NT2/D1 (cell line): ENCODE measurements at regions not wholly inside any gene's neighbourhood (a gene's known extent, or its start where the extent isn't known, plus 50 kb on each side); places are given as distances from the start of the nearest gene placed in this dataset.

ENCODE experiments used
- YY1 ChIP-seq: IDR thresholded peaks from 2 replicates; pipeline ENCODE4 v1.6.1; 2011; ENCODE audit not compliant: insufficient read length, insufficient read depth
- ZNF274 ChIP-seq: IDR thresholded peaks from 2 replicates; pipeline ENCODE4 v1.6.1; 2011; ENCODE audit warnings: mild to moderate bottlenecking, low read depth, low read length

DNA sequence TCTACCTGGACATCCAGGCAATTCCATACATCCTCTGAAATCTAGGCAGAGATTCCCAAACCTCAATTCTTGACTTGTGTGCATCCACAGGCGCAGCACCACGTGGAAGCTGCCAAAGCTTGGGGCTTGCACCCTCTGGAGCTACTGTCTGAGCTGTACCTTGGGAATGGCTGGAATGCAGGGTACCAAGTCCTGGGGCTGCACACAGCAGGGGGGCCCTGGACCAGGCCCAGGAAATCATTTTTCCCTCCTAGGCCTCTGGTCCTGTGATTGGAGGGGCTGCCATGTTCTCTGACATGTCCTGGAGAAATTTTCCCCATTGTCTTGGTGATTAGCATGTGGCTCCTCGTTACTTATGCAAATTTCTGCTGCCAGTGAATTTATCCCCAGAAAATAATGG, 391.9 kb upstream of the CHD6 start:
- TF ChIP-seq ZNF274 (no peak), YY1 (no peak)
